Heart left ventricle (tissue), 13 donors: ENCODE measurements at regions not wholly inside any gene's neighbourhood (a gene's known extent, or its start where the extent isn't known, plus 50 kb on each side); places are given as distances from the start of the nearest gene placed in this dataset.

ENCODE experiments used
- POLR2A ChIP-seq, 2 donors: fragments of 450-650 bp; IDR thresholded peaks; one replicate each; pipeline ENCODE4 v1.6.1; 2017; ENCODE audit warnings: antibody characterized with exemption in 2 of 2, mild to moderate bottlenecking in 2 of 2, moderate library complexity in 2 of 2
- TF ChIP-seq, protein P1 (sequence below), 12 donors: fragments of 200-600 bp; sonication (generic) in 4 of 12; IDR thresholded peaks; one replicate each; pipeline versions ENCODE4 v1.5.0 to v1.8.0; 2018 to 2022; ENCODE audit warnings: antibody characterized with exemption in 12 of 12, mild to moderate bottlenecking in 5 of 12
- donor health status: ischemic (EF 13 %, LVEDD 7.1; RV severe dilation, severe dysfunction).
- donor health status: DM: no; HTN: yes; CAD: no.
- donor health status: DM: no; HTN: no; CAD: no.
- donor health status: ischemic (EF 25% LVEDD 6.9; RV normal size, moderate dysfunction).
- donor health status: ischemic (EF 25% LVEDD 5.7; RV mildly dilated, moderate dysfunction).
- donor health status: ischemic (EF 35%, LVEDD 5.7; RV mildly dilated, moderate dysfunction).
- donor health status: nonischemic (EF 11% LVEDD 7.7; RV severe dilation, severe dysfunction).
- donor health status: DM: yes; HTN: yes; CAD: no.
- donor health status: PGD.
- donor health status: ischemic (EF 29% LVEDD 5.4; RV normal size, mild dysfunction).
- donor health status: nonischemic (EF 23%, LVEDD 6.1; RV moderate dilation, normal function).

DNA sequence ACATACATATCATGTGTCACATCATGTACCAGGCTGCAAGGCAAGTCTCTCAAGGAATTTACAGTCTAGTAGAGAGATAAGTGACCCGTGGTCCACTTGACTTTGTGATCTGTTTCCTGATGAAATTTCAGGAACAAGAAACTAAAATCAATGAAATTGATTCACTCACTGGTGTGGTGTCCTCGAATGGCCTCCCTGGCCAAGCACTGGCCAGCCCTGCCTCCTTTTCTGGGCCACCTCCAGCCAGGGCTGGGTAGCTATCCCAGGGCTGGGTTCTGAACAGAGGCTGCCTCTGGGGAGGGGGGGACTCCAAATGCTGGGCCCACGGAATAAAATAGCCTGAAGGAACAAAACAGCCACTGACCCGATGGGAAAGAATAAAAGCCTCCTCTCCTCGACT lies 182.2 kb downstream of the HERPUD2 start:
- TF ChIP-seq, protein P1, sequence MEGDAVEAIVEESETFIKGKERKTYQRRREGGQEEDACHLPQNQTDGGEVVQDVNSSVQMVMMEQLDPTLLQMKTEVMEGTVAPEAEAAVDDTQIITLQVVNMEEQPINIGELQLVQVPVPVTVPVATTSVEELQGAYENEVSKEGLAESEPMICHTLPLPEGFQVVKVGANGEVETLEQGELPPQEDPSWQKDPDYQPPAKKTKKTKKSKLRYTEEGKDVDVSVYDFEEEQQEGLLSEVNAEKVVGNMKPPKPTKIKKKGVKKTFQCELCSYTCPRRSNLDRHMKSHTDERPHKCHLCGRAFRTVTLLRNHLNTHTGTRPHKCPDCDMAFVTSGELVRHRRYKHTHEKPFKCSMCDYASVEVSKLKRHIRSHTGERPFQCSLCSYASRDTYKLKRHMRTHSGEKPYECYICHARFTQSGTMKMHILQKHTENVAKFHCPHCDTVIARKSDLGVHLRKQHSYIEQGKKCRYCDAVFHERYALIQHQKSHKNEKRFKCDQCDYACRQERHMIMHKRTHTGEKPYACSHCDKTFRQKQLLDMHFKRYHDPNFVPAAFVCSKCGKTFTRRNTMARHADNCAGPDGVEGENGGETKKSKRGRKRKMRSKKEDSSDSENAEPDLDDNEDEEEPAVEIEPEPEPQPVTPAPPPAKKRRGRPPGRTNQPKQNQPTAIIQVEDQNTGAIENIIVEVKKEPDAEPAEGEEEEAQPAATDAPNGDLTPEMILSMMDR (IDR thresholded peaks at IDR 0.05) = no peak
- TF ChIP-seq POLR2A (IDR thresholded peaks at IDR 0.05) = no peak
